Coronary artery (tissue), 2 donors: ENCODE measurements at regions not wholly inside any gene's neighbourhood (a gene's known extent, or its start where the extent isn't known, plus 50 kb on each side); places are given as distances from the start of the nearest gene placed in this dataset.

Source experiments
- DNase-seq: peaks from one replicate; pipeline ENCODE4 v3.0.0-alpha.2; 2017; ENCODE audit warnings: low spot score
- H3K27ac ChIP-seq, 2 donors: fragments of 200-600 bp; sonication (generic); one replicate each; pipeline ENCODE4 v1.5.1; 2016 to 2019
- H3K4me3 ChIP-seq: fragments of 200-600 bp; sonication (generic); 2 replicates; pipeline ENCODE4 v1.5.1; 2016; ENCODE audit warnings: mild to moderate bottlenecking, moderate library complexity
- TF ChIP-seq, protein P1 (sequence below): fragments of 200-600 bp; sonication (generic); IDR thresholded peaks from one replicate; pipeline ENCODE4 v1.5.1; 2019; ENCODE audit warnings: antibody characterized with exemption

DNA sequence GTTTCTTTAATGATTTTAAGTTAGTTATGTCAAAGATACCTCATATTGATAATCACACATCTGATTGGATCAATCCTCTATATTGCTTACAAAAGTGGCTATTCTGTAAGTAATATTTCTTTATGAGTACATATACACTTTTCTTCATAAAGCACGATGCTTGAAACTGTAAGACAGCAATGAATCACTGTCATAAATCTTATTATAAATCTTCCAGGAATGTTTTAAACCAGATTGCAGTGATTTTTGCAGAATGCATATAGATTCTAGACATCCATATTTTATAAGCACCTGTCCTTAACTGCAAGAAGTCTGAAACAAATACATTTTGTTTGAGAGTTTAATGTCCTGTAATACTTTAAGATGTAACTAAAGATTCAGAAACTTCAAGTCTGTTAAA, 367.0 kb upstream of the FANCL start:
- H3K4me3 ChIP-seq: no peak overlapping the region
- no peak overlapping the region for H3K27ac ChIP-seq
- TF ChIP-seq, protein P1, sequence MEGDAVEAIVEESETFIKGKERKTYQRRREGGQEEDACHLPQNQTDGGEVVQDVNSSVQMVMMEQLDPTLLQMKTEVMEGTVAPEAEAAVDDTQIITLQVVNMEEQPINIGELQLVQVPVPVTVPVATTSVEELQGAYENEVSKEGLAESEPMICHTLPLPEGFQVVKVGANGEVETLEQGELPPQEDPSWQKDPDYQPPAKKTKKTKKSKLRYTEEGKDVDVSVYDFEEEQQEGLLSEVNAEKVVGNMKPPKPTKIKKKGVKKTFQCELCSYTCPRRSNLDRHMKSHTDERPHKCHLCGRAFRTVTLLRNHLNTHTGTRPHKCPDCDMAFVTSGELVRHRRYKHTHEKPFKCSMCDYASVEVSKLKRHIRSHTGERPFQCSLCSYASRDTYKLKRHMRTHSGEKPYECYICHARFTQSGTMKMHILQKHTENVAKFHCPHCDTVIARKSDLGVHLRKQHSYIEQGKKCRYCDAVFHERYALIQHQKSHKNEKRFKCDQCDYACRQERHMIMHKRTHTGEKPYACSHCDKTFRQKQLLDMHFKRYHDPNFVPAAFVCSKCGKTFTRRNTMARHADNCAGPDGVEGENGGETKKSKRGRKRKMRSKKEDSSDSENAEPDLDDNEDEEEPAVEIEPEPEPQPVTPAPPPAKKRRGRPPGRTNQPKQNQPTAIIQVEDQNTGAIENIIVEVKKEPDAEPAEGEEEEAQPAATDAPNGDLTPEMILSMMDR: no peak
- no peak for DNase-seq

DNA sequence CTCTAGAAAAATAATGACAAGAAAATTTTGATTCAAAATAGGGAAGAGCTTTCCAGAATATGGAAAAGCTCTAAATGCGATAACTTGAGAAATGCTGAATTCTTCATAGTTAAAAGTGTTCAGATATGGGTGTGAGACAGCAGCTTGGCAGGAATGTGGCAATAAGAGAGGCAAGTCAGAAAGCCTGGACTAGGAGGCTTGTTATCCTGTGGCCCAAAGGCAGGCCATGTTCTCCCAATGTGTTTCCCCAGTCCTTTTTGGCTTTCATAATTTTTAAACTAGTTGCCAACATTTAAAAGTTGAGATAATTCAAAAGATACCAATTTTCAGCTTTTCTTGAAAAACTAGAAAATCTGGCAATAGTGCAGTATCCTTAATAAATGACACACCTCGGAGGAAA, 366.3 kb upstream of the FANCL start:
- TF ChIP-seq, protein P1: no peak
- DNase-seq: no peak
- H3K4me3 ChIP-seq: no peak overlapping the region
- H3K27ac ChIP-seq: no peak overlapping the region

DNA sequence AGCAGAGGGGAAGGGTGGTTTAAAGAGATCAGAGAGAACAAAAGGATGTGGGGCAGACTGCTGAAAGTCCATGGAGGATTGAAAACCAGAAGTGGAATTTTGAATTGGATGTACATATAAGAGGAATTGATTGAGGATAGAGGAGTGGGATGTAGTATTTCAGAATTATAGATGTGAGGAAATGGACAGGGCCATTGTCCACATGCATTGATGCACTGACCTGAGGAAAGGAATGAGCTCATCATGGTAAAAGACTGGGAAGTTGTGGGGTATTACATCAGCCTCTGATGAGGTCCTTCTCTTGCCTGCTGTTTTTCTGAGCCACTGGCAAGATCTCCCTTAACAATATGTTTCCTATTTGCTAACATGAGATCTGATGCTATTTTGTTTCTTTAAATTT, 365.7 kb upstream of the FANCL start:
- TF ChIP-seq, protein P1: no peak
- DNase-seq: no peak

DNA sequence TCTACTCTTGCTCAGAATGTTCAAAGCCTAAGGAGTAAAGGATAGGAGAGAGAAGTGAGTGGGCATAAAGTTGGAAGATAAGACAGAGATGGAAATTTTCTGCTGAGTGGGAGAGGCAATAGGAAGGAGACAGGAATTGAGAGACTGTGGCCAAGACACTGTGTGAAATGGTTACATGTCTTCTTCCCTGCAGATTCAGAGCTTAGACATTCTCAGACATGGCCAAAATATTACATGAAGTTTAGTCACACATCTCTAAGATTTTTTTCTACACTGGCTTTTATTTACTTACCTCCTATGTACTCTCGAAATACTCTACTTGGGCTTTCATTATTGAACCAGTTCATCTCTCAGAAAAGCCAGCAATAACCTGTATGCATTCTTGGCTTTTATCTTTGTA, 363.0 kb upstream of the FANCL start:
- TF ChIP-seq, protein P1: no peak
- DNase-seq: no peak

More for the DNA sequence above, 365.7 kb upstream of the FANCL start:
- Histone ChIP-seq H3K4me3 (no peak overlapping the region), H3K27ac (no peak overlapping the region)

DNA sequence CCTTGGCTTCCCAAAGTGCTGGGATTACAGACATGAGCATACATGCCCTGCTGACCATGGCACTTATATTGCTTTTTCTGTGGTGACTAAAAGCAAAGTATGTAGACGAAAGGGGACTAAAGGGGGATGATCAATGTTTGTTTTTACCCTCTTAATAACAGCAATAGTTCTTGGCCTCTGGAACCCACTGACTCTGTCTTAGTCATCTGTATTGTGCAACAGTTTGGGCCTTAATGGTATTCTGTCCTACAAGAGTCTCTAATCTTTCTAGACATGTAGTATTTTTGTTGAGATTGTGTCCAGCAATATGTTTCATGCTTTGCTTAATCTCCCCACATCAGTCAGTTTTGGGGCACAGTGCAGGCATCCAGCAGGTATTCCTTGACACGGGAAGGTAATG, 359.9 kb upstream of the FANCL start:
- H3K4me3 ChIP-seq: no peak overlapping the region
- DNase-seq: no peak
- TF ChIP-seq, protein P1: no peak
- H3K27ac ChIP-seq: no peak overlapping the region

More for the DNA sequence above, 363.0 kb upstream of the FANCL start:
- no peak overlapping the region for H3K27ac ChIP-seq
- no peak overlapping the region for H3K4me3 ChIP-seq

DNA sequence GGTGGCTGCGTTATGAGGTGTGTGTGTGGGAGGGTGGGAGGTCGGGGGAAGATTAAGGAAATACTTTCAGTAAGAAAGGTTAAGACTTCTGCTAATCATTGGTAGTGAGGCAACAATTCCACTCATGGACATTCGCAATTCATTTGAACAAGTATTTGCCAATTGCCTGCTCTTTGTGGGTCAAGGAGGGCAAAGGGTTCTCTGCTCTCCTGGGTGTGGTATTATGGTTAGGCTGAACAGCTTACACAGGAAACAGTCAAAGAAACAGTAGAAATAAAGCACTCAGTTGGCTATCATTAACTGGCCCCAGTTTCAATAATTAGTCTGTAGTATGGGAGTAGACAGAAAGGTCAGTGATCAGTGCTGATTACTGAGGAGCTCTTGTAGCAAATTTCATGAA, 357.0 kb upstream of the FANCL start:
- TF ChIP-seq, protein P1: no peak
- DNase-seq: no peak
- H3K27ac ChIP-seq: no peak overlapping the region
- no peak overlapping the region for H3K4me3 ChIP-seq

DNA sequence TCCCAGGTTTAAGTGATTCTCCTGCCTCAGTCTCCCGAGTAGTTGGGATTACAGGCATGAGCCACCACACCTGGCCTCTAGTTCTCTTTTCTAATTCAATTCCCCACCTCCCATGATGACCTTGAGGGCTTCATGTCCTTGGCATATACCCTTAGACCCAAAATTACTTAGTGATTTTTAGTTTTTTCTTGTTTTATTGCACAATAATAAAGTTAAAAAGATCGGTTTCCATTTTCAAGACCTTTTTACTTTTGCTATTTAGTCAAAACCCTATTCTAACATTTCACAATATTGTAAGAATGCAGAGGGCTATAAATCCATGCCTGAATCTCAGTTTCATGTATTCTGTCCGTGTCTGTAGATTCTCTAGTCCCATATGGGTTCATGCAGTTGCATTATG, 354.6 kb upstream of the FANCL start:
- Histone ChIP-seq H3K4me3 (no peak overlapping the region), H3K27ac (no peak overlapping the region)
- TF ChIP-seq, protein P1: no peak
- no peak for DNase-seq
